Muscle of leg (tissue), 3 donors: ENCODE measurements at regions not wholly inside any gene's neighbourhood (a gene's known extent, or its start where the extent isn't known, plus 50 kb on each side); places are given as distances from the start of the nearest gene placed in this dataset.
A peak's percentile ranks its signal among the peaks of the same experiment; 100 is the strongest.

Source experiments
- DNase-seq: peaks from one replicate; pipeline ENCODE4 v3.0.0; 2013
- H3K27ac ChIP-seq: one replicate; pipeline ENCODE4 v1.5.1; 2013; ENCODE audit warnings: mild to moderate bottlenecking, low read length, control low read depth
- H3K27me3 ChIP-seq: one replicate; pipeline ENCODE4 v1.6.1; 2013; ENCODE audit warnings: low read length; ENCODE audit not compliant: control insufficient read depth, insufficient read depth
- H3K36me3 ChIP-seq: one replicate; pipeline ENCODE4 v1.6.1; 2013; ENCODE audit warnings: low read length; ENCODE audit not compliant: control insufficient read depth, insufficient read depth
- H3K4me1 ChIP-seq: one replicate; pipeline ENCODE4 v1.6.1; 2013; ENCODE audit warnings: low read length; ENCODE audit not compliant: control insufficient read depth, insufficient read depth
- H3K4me3 ChIP-seq: one replicate; pipeline ENCODE4 v1.5.1; 2013; ENCODE audit warnings: low read length, control low read depth
- H3K9me3 ChIP-seq: replicated peaks from 2 replicates; pipeline ENCODE4 v1.6.1; 2013; ENCODE audit warnings: low read depth, low read length; ENCODE audit not compliant: control insufficient read depth
- WGBS: methylation state at CpG from one replicate; pipeline ENCODE4 v1.1.5; 2013; ENCODE audit warnings: missing lambda C conversion rate; ENCODE audit not compliant: insufficient coverage; 5-methylcytosine and 5-hydroxymethylcytosine counted together

DNA sequence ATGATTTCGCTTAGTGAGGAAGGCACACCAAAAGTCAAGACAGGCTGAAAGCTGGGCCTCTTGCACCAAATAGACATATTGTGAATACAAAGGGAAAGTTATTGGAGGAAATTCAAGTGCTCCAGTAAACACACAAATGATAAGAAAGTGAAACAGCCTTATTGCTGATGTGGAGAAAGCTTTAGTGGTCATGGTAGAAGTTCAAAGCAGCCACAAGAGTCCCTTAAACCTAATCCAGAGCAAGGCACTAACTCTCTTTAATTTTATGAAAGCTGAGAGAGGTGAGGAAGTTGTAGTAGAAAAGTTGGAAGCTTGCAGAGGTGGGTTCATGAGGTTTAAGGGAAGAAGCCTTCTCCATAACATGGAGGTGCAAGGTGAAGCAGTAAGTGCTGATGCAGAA is 988.3 kb downstream of the VRK1 start:
- Histone ChIP-seq H3K4me1 (no peaks in the 10 kb centered on the region), H3K27ac (no peak overlapping the region), H3K36me3 (no peaks in the 10 kb centered on the region), H3K9me3 (no peaks in the 10 kb centered on the region), H3K4me3 (no peak overlapping the region), H3K27me3 (no peaks in the 10 kb centered on the region)
- no peak for DNase-seq
- WGBS, result no CpG with 5 or more reads among the region's 1 CpG

DNA sequence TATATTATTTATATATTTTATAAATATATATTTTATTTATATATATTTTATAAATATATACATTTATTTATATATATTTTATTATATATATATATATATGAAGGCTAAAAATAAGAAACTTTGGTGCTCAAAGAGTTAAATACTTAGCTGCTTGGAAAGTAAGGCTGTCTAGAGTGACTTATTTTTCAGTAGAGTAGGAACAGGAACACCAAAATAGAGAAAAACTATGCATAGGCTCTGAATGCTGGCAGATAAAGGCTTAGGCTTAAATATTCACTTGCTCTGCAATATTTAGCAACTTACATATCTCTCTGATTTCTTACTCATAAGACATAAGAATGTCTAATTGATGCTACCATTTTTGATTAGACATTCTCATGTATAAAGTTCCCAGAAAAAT is 991.2 kb downstream of the VRK1 start:
- H3K4me3 ChIP-seq, result no peak overlapping the region
- H3K27ac ChIP-seq, result no peak overlapping the region
- no peaks in the 10 kb centered on the region for H3K36me3 ChIP-seq
- H3K27me3 ChIP-seq, result no peaks in the 10 kb centered on the region
- no peak for DNase-seq
- no peaks in the 10 kb centered on the region for H3K4me1 ChIP-seq
- no peaks in the 10 kb centered on the region for H3K9me3 ChIP-seq

DNA sequence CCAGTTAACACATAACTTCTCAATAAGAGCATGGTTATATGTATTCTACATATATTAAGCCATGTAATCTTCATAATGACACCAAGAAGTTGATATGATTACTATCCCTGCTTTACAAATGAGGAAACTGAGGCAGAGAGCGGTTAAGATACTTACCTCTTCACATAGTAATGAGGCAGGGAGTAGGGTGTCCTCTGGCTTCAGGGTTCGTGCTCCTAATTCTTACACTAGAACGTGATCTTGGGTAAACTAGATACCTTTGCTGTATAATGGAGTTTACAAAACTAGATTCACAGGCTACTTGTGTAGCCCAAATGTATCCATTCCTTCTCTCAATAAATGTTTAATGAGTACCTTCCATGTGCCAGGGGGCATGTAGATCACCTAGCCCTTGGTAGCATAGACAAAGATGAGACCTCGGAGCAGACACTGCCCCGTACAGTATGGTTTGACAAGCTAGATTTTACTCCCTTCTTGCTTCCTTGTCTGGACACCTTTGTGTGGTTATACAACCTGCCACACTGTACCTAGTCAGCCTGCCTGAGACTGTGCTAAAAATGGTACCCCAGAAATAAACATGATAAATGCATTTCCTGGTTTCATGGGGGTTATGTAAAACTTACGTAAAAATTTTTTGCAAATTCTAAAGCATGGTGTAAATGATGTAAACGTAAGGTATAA is 991.8 kb downstream of the VRK1 start:
- no peaks in the 10 kb centered on the region for H3K4me1 ChIP-seq
- H3K36me3 ChIP-seq, result no peaks in the 10 kb centered on the region
- no peak overlapping the region for H3K27ac ChIP-seq
- no peak for DNase-seq
- 100% methylated on average over 1 of the region's 7 CpGs for WGBS
- H3K9me3 ChIP-seq, result no peaks in the 10 kb centered on the region
- no peaks in the 10 kb centered on the region for H3K27me3 ChIP-seq
- no peak overlapping the region for H3K4me3 ChIP-seq

DNA sequence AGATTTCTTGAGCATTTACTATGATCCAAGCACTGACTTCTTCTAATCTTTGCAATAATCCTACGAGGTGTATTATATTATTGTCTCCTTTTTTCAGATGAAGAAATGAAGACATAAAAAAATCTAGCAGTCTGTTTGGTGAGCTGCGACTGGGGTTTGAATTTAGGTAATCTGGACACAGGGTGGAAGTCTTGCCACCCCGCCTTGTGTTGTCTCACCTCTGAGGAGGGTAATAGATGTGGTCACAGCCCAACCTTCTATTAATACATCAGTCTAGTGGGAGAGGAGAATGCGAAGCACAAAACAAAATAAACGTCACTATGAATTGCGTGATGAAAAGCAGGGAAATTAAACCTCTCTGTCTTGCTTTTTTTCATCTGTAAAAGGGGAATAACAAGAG is 993.9 kb downstream of the VRK1 start:
- WGBS, result no CpG with 5 or more reads among the region's 6 CpGs
- no peaks in the 10 kb centered on the region for H3K36me3 ChIP-seq
- H3K4me3 ChIP-seq, result no peak overlapping the region
- no peaks in the 10 kb centered on the region for H3K27me3 ChIP-seq
- H3K9me3 ChIP-seq, result no peaks in the 10 kb centered on the region
- H3K27ac ChIP-seq, result no peak overlapping the region
- no peaks in the 10 kb centered on the region for H3K4me1 ChIP-seq
- DNase-seq, result no peak

DNA sequence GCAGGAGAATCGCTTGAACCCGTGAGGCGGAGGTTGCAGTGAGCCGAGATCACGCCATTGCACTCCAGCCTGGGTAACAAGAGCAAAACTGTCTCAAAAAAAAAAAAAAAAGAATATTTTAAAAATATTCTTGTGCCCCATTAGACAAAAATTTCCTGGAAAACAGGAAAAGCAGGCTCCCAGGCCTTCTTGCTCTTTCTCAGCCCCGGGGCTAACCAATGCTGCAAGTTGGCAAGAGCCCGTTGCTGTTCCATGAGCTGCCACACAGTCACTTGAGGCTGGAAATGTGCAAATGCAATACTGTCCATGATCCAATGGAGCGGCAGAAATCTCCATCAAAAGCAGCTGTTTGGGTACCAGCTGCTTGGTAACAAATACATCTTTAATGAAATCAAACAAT is 994.7 kb downstream of the VRK1 start:
- Histone ChIP-seq H3K9me3 (no peaks in the 10 kb centered on the region), H3K27ac (no peak overlapping the region), H3K36me3 (no peaks in the 10 kb centered on the region), H3K4me3 (no peak overlapping the region), H3K4me1 (no peaks in the 10 kb centered on the region), H3K27me3 (no peaks in the 10 kb centered on the region)
- 90% methylated on average over 1 of the region's 8 CpGs for WGBS
- no peak for DNase-seq

DNA sequence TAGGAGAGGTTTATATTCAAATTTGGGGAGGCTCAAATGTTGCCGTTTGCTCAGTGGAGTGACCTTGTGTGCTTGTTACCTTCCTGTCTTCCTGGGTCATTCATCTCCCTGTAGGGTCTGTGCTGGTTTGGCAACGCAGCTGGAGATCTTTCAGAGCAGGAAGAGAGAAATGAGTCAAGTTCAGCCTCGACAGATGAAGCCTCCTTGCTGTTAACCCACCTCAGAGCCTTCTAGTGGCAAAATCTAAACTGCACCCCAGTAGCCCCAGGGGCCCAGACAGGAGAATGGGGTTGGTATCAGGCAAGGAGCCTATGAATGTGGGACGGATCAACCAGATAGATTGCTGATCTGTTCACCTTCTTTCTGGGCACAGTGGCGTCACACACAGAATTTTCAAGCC is 999.3 kb downstream of the VRK1 start:
- no peaks in the 10 kb centered on the region for H3K36me3 ChIP-seq
- no peak overlapping the region for H3K27ac ChIP-seq
- no peaks in the 10 kb centered on the region for H3K27me3 ChIP-seq
- H3K9me3 ChIP-seq, result no peaks in the 10 kb centered on the region
- WGBS, result 87% methylated on average over 2 of the region's 5 CpGs
- DNase-seq, result no peak
- no peak overlapping the region for H3K4me3 ChIP-seq
- H3K4me1 ChIP-seq, result no peaks in the 10 kb centered on the region

GRCh38 chr14:97798176-97798575 is 1001.0 kb downstream of the VRK1 start:
- Histone ChIP-seq H3K9me3 (no peaks in the 10 kb centered on the region), H3K4me3 (no peak overlapping the region), H3K27ac (no peak overlapping the region), H3K36me3 (no peaks in the 10 kb centered on the region), H3K27me3 (no peaks in the 10 kb centered on the region), H3K4me1 (no peaks in the 10 kb centered on the region)
- WGBS, result 83% methylated on average over 9 of the region's 9 CpGs
- no peak for DNase-seq

DNA sequence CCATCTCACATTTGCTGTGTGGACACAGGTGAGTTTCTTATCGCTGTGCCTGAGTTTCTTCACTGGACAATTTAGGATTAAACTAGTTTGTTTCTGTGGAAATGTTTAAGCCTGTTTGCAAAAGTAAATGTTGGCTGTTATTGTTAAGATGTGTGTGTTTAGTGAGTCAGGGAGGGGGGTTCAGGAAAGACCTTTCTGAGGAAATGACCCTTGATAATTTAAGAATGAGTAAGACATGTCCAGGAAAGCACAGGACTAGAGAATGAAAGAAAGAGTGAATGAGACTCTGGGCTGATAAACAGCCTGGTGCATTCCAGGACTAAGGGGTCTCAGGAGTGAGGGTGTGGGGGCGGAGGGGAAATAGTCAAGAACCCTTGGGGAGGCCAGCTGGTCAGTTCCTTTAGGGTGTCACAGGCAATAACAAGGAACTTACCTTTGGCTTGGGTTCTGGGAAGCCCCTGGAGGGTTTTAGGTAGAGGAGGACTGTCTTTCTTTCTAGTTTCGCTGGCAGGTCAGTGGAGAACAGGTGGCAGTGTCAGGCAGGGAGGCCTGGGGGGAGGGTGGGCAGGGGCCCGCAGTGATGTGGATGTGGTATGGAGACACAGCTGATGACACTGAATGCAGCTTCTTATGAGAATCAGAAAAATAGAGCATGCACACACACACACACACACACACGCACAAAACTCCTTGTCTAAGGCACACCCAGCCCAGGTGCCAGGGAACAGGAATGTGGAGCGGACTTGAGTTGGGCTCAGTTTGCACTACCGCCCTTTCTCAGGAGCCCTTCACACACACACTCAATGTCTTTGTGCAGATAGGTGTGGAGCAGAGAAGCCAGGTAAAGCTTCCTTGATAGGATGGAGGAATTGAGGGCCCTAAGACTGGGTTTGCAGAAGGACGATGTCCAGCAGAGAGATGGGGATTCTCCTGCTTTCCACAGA is 1005.5 kb downstream of the VRK1 start:
- no peak overlapping the region for H3K27ac ChIP-seq
- H3K9me3 ChIP-seq, result no peaks in the 10 kb centered on the region
- H3K4me3 ChIP-seq, result no peak overlapping the region
- 89% methylated on average over 3 of the region's 8 CpGs for WGBS
- no peaks in the 10 kb centered on the region for H3K27me3 ChIP-seq
- H3K4me1 ChIP-seq, result no peaks in the 10 kb centered on the region
- no peak for DNase-seq
- no peaks in the 10 kb centered on the region for H3K36me3 ChIP-seq

- Histone ChIP-seq H3K4me3 (no peak overlapping the region), H3K27ac (no peak overlapping the region), H3K9me3 (no peaks in the 10 kb centered on the region), H3K4me1 (no peaks in the 10 kb centered on the region), H3K27me3 (no peaks in the 10 kb centered on the region), H3K36me3 (no peaks in the 10 kb centered on the region)
- no peak for DNase-seq
- WGBS, result no CpG with 5 or more reads among the region's 2 CpGs
Observed at GRCh38 chr14:97804056-97804455, 1006.9 kb downstream of the VRK1 start.

DNA sequence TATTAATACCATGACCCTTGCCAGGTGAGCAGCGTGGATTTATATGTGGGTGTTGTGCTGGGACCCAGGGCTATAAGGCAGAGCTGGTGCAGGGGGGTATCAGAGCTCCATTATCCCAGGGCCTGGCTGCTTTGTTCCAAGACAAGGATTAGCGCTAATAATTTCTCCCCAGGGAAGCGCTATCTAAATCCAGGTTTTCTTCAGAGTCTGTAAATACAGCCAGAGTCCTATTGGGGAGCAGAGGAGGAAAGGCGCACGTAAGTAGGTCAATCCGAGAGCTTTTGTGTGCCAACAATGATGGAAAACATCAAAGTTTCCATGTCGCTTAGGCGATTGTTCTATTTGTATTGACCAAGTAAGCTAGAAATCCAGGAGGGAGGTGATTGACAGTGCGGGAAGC is 1009.7 kb downstream of the VRK1 start:
- WGBS, result 78% methylated on average over 5 of the region's 9 CpGs
- H3K36me3 ChIP-seq, result no peaks in the 10 kb centered on the region
- no peaks in the 10 kb centered on the region for H3K27me3 ChIP-seq

More for the DNA sequence above, 1009.7 kb downstream of the VRK1 start:
- peak; percentile 19 for DNase-seq
- Histone ChIP-seq H3K9me3 (no peaks in the 10 kb centered on the region), H3K4me3 (no peak overlapping the region), H3K27ac (no peak overlapping the region), H3K4me1 (no peaks in the 10 kb centered on the region)
